HFFc6 (cell line): ENCODE measurements at regions not wholly inside any gene's neighbourhood (a gene's known extent, or its start where the extent isn't known, plus 50 kb on each side); places are given as distances from the start of the nearest gene placed in this dataset.

Experiments
- DNase-seq: peaks from one replicate; pipeline ENCODE4 v3.0.0-alpha.2; 2018
- H3K27ac Mint-ChIP-seq: 2 replicates; pipeline ENCODE4 v1.8.0; 2020; ENCODE audit warnings: mild to moderate bottlenecking, mixed read lengths
- H3K27me3 Mint-ChIP-seq: 2 replicates; pipeline ENCODE4 v1.8.0; 2021; ENCODE audit warnings: mild to moderate bottlenecking, moderate library complexity, mixed read lengths; ENCODE audit not compliant: insufficient read depth
- H3K36me3 Mint-ChIP-seq: 2 replicates; pipeline ENCODE4 v1.8.0; 2021; ENCODE audit warnings: low read depth, mixed read lengths
- H3K4me1 Mint-ChIP-seq: 2 replicates; pipeline ENCODE4 v1.8.0; 2020; ENCODE audit warnings: low read depth, mixed read lengths
- H3K4me3 Mint-ChIP-seq: 2 replicates; pipeline ENCODE4 v1.8.0; 2020; ENCODE audit warnings: mild to moderate bottlenecking, moderate library complexity, mixed read lengths
- H3K9me3 Mint-ChIP-seq: 2 replicates; pipeline ENCODE4 v1.8.0; 2020; ENCODE audit warnings: mild to moderate bottlenecking, mixed read lengths
- CTCF ChIP-seq: fragments of 200-600 bp; sonication (generic); IDR thresholded peaks from 2 replicates; pipeline ENCODE4 v1.5.0; 2021; ENCODE audit warnings: antibody characterized with exemption, mild to moderate bottlenecking

GRCh38 chr11:111049131-111049530 lies 196.4 kb upstream of the POU2AF2 start:
- no peak overlapping the region for H3K4me3 Mint-ChIP-seq
- peaks cover 9% of the 10 kb centered on the region; the same call in 1 of the 2 replicates for H3K27me3 Mint-ChIP-seq
- no peaks in the 10 kb centered on the region; the same call in 1 of the 2 replicates for H3K9me3 Mint-ChIP-seq
- H3K27ac Mint-ChIP-seq, result no peak overlapping the region
- no peaks in the 10 kb centered on the region for H3K4me1 Mint-ChIP-seq
- TF ChIP-seq CTCF, result no peak
- DNase-seq, result no peak
- H3K36me3 Mint-ChIP-seq, result no peaks in the 10 kb centered on the region

- DNase-seq, result no peak
- Mint-ChIP-seq H3K4me3 (no peak overlapping the region), H3K4me1 (no peaks in the 10 kb centered on the region), H3K27ac (no peak overlapping the region), H3K9me3 (no peaks in the 10 kb centered on the region; the same call in 1 of the 2 replicates), H3K36me3 (no peaks in the 10 kb centered on the region), H3K27me3 (peaks cover 9% of the 10 kb centered on the region; the same call in 1 of the 2 replicates)
- TF ChIP-seq CTCF, result no peak
Observed at GRCh38 chr11:111047374-111047773, 198.2 kb upstream of the POU2AF2 start.

- no peaks in the 10 kb centered on the region; the same call in 1 of the 2 replicates for H3K9me3 Mint-ChIP-seq
- no peak for DNase-seq
- H3K4me3 Mint-ChIP-seq, result no peak overlapping the region
- H3K27me3 Mint-ChIP-seq, result peaks cover 10% of the 10 kb centered on the region
- H3K36me3 Mint-ChIP-seq, result no peaks in the 10 kb centered on the region
- TF ChIP-seq CTCF, result no peak
- no peaks in the 10 kb centered on the region for H3K4me1 Mint-ChIP-seq
- H3K27ac Mint-ChIP-seq, result no peak overlapping the region
Observed at GRCh38 chr11:111046291-111046690, 199.2 kb upstream of the POU2AF2 start.

GRCh38 chr11:111045874-111046273 lies 199.7 kb upstream of the POU2AF2 start:
- H3K4me1 Mint-ChIP-seq, result no peaks in the 10 kb centered on the region
- no peaks in the 10 kb centered on the region for H3K36me3 Mint-ChIP-seq
- H3K27me3 Mint-ChIP-seq, result peaks cover 10% of the 10 kb centered on the region
- DNase-seq, result no peak
- H3K9me3 Mint-ChIP-seq, result no peaks in the 10 kb centered on the region; the same call in 1 of the 2 replicates
- no peak overlapping the region for H3K27ac Mint-ChIP-seq
- no peak overlapping the region for H3K4me3 Mint-ChIP-seq
- TF ChIP-seq CTCF, result no peak

- no peaks in the 10 kb centered on the region; the same call in 1 of the 2 replicates for H3K9me3 Mint-ChIP-seq
- no peaks in the 10 kb centered on the region for H3K36me3 Mint-ChIP-seq
- TF ChIP-seq CTCF, result no peak
- H3K27me3 Mint-ChIP-seq, result peaks cover 10% of the 10 kb centered on the region
- no peak overlapping the region for H3K4me3 Mint-ChIP-seq
- DNase-seq, result no peak
- H3K27ac Mint-ChIP-seq, result no peak overlapping the region
- H3K4me1 Mint-ChIP-seq, result no peaks in the 10 kb centered on the region
Observed at GRCh38 chr11:111045407-111045803, 200.1 kb upstream of the POU2AF2 start.
